ENCODE measurements at regions not wholly inside any gene's neighbourhood (a gene's known extent, or its start where the extent isn't known, plus 50 kb on each side); places are given as distances from the start of the nearest gene placed in this dataset.

GRCh38 chr10:83289373-83289772 lies 849.9 kb upstream of the GHITM start:
- no peak for DNase-seq
- Histone ChIP-seq H3K4me1 (no peaks in the 10 kb centered on the region), H3K9me3 (no peaks in the 10 kb centered on the region), H3K4me3 (no peak overlapping the region), H3K27me3 (no peaks in the 10 kb centered on the region), H3K36me3 (no peaks in the 10 kb centered on the region), H3K27ac (no peak overlapping the region)
- intact Hi-C loops (cut with DNase I; ENCODE audit: low total_unique reads) = no loop called here
- TF ChIP-seq POLR2A (IDR thresholded peaks at IDR 0.05) = no peak
- TF ChIP-seq, protein P1, sequence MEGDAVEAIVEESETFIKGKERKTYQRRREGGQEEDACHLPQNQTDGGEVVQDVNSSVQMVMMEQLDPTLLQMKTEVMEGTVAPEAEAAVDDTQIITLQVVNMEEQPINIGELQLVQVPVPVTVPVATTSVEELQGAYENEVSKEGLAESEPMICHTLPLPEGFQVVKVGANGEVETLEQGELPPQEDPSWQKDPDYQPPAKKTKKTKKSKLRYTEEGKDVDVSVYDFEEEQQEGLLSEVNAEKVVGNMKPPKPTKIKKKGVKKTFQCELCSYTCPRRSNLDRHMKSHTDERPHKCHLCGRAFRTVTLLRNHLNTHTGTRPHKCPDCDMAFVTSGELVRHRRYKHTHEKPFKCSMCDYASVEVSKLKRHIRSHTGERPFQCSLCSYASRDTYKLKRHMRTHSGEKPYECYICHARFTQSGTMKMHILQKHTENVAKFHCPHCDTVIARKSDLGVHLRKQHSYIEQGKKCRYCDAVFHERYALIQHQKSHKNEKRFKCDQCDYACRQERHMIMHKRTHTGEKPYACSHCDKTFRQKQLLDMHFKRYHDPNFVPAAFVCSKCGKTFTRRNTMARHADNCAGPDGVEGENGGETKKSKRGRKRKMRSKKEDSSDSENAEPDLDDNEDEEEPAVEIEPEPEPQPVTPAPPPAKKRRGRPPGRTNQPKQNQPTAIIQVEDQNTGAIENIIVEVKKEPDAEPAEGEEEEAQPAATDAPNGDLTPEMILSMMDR (IDR thresholded peaks at IDR 0.05) = no peak

GRCh38 chr10:83289948-83290347 lies 849.4 kb upstream of the GHITM start:
- Histone ChIP-seq H3K36me3 (no peaks in the 10 kb centered on the region), H3K9me3 (no peaks in the 10 kb centered on the region), H3K4me1 (no peaks in the 10 kb centered on the region), H3K27me3 (no peaks in the 10 kb centered on the region), H3K27ac (no peak overlapping the region), H3K4me3 (no peak overlapping the region)
- intact Hi-C loops (cut with DNase I; ENCODE audit: low total_unique reads) = no loop called here
- no peak for DNase-seq
- TF ChIP-seq, protein P1 (IDR thresholded peaks at IDR 0.05) = no peak

- H3K27me3 ChIP-seq = peaks cover 0 to 3% of the 10 kb centered on the region in 2 donors
- intact Hi-C loops (cut with DNase I; ENCODE audit: low total_unique reads) = loop anchor here (2.0 kb wide), 1 partner anchor 29 kb away; no protein-coding TSS in a partner anchor
- no peak overlapping the region for H3K4me3 ChIP-seq
- no peaks in the 10 kb centered on the region for H3K36me3 ChIP-seq
- no peaks in the 10 kb centered on the region for H3K4me1 ChIP-seq
- no peaks in the 10 kb centered on the region for H3K9me3 ChIP-seq
- TF ChIP-seq, protein P1 (IDR thresholded peaks at IDR 0.05) = no peak
- TF ChIP-seq POLR2A (IDR thresholded peaks at IDR 0.05) = no peak
- no peak overlapping the region for H3K27ac ChIP-seq
- DNase-seq = no peak
These were observed 837.6 kb upstream of the GHITM start for GRCh38 chr10:83301732-83302131.

DNA sequence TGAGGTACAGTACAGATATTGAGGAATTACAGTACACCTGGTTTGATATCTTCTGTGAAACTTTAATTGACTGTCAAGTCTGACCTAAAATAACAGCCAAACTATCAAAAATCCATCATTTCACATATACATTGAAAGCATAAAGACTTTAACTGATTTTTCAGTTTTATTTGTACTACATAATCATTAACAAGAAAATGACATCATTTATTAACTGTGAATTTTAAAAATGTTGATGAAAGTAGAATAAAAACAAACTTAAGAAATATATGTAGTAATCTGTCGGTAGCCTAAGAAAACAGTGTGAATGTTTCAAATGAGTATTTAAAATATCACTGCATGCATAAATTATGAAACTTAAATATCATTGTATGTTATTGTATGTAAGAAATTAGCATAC lies 836.7 kb upstream of the GHITM start:
- intact Hi-C loops (cut with DNase I; ENCODE audit: low total_unique reads) = no loop called here
- no peak overlapping the region for H3K4me3 ChIP-seq
- H3K9me3 ChIP-seq = no peaks in the 10 kb centered on the region
- DNase-seq = no peak
- no peaks in the 10 kb centered on the region for H3K4me1 ChIP-seq
- no peaks in the 10 kb centered on the region for H3K36me3 ChIP-seq
- H3K27me3 ChIP-seq = peaks cover 0 to 3% of the 10 kb centered on the region in 2 donors
- H3K27ac ChIP-seq = no peak overlapping the region
- TF ChIP-seq, protein P1 (IDR thresholded peaks at IDR 0.05) = no peak
- no peak for TF ChIP-seq POLR2A (IDR thresholded peaks at IDR 0.05)

GRCh38 chr10:83310688-83311087 lies 828.6 kb upstream of the GHITM start:
- H3K36me3 ChIP-seq = no peaks in the 10 kb centered on the region
- no peak overlapping the region for H3K27ac ChIP-seq
- TF ChIP-seq POLR2A (IDR thresholded peaks at IDR 0.05) = no peak
- TF ChIP-seq, protein P1 (IDR thresholded peaks at IDR 0.05) = no peak
- intact Hi-C loops (cut with DNase I; ENCODE audit: low total_unique reads) = no loop called here
- no peaks in the 10 kb centered on the region for H3K4me1 ChIP-seq
- H3K4me3 ChIP-seq = no peak overlapping the region
- H3K27me3 ChIP-seq = no peaks in the 10 kb centered on the region
- no peak for DNase-seq
- H3K9me3 ChIP-seq = no peaks in the 10 kb centered on the region

Measured in uterus (tissue), 3 donors.